Activated naive CD8-positive, alpha-beta T cell treated with anti-CD3 and anti-CD28 coated beads, Interleukin-2, amount 10 ng/mL, durations not matched to agents 7 days and 5 days (primary cell): ENCODE measurements at regions not wholly inside any gene's neighbourhood (a gene's known extent, or its start where the extent isn't known, plus 50 kb on each side); places are given as distances from the start of the nearest gene placed in this dataset.

ENCODE experiments used
- ATAC-seq: fragments of 150-1000 bp; cut with Tn5 transposase; one replicate; pipeline ENCODE4 v1.10.0; 2021; ENCODE audit warnings: low read depth, moderate library complexity
- POLR2A ChIA-PET: fragments of 350-600 bp; sonication (Branson Sonifier 250); formaldehyde crosslinking; loops from one replicate; lab custom pipeline; 2021; ENCODE audit warnings: antibody characterized with exemption; lab: Charles Lee
- DNase-seq: peaks from one replicate; pipeline ENCODE4 v3.0.0; 2021
- H3K27ac Mint-ChIP-seq: one replicate; pipeline ENCODE4 v1.8.0; 2022; ENCODE audit warnings: mild to moderate bottlenecking, mixed read lengths
- H3K27me3 Mint-ChIP-seq: one replicate; pipeline ENCODE4 v1.8.0; 2022; ENCODE audit warnings: mild to moderate bottlenecking, moderate library complexity, mixed read lengths
- H3K36me3 Mint-ChIP-seq: one replicate; pipeline ENCODE4 v1.8.0; 2021; ENCODE audit warnings: mild to moderate bottlenecking, mixed read lengths
- H3K4me1 Mint-ChIP-seq: one replicate; pipeline ENCODE4 v1.8.0; 2021; ENCODE audit warnings: mixed read lengths
- H3K4me3 Mint-ChIP-seq: one replicate; pipeline ENCODE4 v1.8.0; 2022; ENCODE audit warnings: mild to moderate bottlenecking, moderate library complexity, mixed read lengths
- H3K9me3 Mint-ChIP-seq: one replicate; pipeline ENCODE4 v1.8.0; 2021; ENCODE audit warnings: mixed read lengths

DNA sequence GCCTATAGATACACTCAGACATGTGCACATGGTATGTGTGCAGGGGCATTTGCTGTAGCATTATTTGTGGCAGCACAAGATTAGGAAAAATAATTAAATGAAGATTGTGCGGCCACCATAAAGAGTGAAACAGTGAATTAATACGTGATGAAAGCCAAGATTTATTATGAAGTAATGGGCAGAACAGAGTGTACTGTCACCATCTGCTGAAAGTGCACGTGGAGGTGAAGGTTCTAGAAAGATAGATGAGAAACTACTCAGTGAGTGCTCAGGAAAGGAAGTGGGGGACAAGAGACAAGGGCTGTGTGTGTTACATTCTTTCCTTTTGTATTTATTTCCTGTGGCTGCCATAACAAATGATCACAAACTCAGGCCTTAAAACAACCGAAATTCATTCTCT, 246.1 kb upstream of the ATP10A start:
- ATAC-seq (no peak), DNase-seq (no peak)
- H3K36me3 Mint-ChIP-seq, result no peaks in the 10 kb centered on the region
- H3K27me3 Mint-ChIP-seq, result peaks cover 1% of the 10 kb centered on the region
- POLR2A ChIA-PET, result no interaction called here
- no peak overlapping the region for H3K27ac Mint-ChIP-seq
- no peak overlapping the region for H3K4me3 Mint-ChIP-seq
- H3K9me3 Mint-ChIP-seq, result no peaks in the 10 kb centered on the region
- no peaks in the 10 kb centered on the region for H3K4me1 Mint-ChIP-seq

DNA sequence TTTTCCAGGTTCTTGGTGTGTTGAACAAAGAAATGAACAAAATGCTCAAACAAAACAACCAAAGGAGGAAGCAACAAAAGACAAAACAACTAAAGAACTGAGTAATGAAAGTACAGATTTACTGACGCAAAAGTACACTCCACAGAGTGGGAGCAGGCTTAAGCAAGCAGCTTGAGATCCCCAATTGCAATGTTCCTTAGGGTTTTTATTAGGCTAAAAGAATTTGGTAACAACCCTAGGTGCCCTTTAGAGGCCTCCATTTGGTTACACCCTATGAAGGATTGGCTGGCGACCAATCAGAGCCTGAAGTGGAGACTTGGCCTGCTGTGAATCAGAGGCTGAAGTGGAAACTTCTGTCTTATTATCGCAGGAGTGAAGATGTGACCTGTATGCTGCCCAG, 243.4 kb upstream of the ATP10A start:
- no peaks in the 10 kb centered on the region for H3K36me3 Mint-ChIP-seq

DNA sequence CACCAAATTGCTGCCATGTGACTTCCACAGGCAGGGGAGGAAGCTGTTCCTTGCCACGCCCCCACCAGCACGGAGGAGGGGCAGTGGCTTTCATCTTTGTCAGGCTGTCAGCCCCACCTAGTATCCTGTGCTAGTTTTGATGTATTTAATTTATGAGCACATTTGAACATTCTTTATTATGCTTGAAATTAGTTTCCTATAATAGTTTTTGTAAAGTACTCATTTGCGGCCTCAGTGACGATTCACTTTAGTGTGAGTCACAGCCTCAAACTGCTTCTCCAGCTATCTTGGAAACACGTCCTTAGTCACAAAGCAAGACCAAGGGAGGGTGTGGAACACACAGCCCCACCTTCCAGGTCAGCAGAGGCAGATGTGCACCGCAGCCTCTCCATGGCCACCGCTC, 239.9 kb upstream of the ATP10A start:
- Mint-ChIP-seq H3K9me3 (no peaks in the 10 kb centered on the region), H3K27me3 (no peaks in the 10 kb centered on the region), H3K4me3 (no peak overlapping the region), H3K27ac (no peak overlapping the region), H3K36me3 (no peaks in the 10 kb centered on the region), H3K4me1 (no peaks in the 10 kb centered on the region)
- POLR2A ChIA-PET, result no interaction called here
- DNase-seq (no peak), ATAC-seq (no peak)

More for the DNA sequence above, 243.4 kb upstream of the ATP10A start:
- DNase-seq (no peak), ATAC-seq (no peak)
- Mint-ChIP-seq H3K4me1 (no peaks in the 10 kb centered on the region), H3K27me3 (no peaks in the 10 kb centered on the region), H3K9me3 (no peaks in the 10 kb centered on the region), H3K4me3 (no peak overlapping the region), H3K27ac (no peak overlapping the region)
- POLR2A ChIA-PET, result no interaction called here

DNA sequence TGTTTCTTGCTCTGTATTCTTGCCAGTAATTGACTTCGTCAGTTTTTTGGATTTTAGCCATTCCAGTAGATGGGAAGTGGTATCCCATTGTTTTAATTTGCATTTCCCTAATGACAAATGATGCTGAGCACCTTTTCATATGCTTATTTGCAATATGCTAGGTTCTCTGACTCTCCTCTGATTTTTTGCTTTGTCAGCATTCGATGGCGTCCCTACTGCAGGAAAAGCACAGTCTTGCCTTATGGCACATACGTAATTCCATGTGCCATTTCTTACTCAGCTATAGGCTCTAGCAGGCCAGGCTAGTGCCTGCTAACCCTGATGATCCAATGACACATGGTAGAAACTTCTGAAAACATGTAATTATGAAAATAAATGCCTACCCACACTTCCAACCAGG, 239.2 kb upstream of the ATP10A start:
- no peaks in the 10 kb centered on the region for H3K36me3 Mint-ChIP-seq
- DNase-seq (no peak), ATAC-seq (no peak)
- H3K4me3 Mint-ChIP-seq, result no peak overlapping the region
- no peaks in the 10 kb centered on the region for H3K27me3 Mint-ChIP-seq
- H3K9me3 Mint-ChIP-seq, result no peaks in the 10 kb centered on the region
- no peaks in the 10 kb centered on the region for H3K4me1 Mint-ChIP-seq
- POLR2A ChIA-PET, result no interaction called here
- no peak overlapping the region for H3K27ac Mint-ChIP-seq

DNA sequence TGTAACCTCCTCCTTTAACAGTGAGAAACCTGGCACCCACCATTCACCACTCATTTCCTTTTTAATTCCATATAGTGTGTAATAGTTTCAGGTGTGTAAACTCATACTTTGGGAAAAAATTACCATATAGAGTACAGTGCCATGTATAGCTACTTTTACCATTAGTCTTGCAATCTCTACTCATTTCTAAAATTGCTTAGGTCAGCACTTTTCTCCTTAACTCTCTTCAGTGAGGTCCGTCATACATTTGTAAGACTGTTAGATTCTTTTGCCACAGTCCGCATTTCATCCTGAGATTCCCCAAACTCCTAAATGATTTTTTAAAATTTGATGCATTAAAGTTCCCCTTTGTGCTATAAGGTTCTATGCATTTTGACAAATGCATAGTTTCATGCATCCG, 238.3 kb upstream of the ATP10A start:
- POLR2A ChIA-PET, result no interaction called here
- Mint-ChIP-seq H3K27ac (no peak overlapping the region), H3K27me3 (no peaks in the 10 kb centered on the region), H3K36me3 (no peaks in the 10 kb centered on the region), H3K4me3 (no peak overlapping the region), H3K4me1 (no peaks in the 10 kb centered on the region), H3K9me3 (no peaks in the 10 kb centered on the region)
- DNase-seq (no peak), ATAC-seq (no peak)

DNA sequence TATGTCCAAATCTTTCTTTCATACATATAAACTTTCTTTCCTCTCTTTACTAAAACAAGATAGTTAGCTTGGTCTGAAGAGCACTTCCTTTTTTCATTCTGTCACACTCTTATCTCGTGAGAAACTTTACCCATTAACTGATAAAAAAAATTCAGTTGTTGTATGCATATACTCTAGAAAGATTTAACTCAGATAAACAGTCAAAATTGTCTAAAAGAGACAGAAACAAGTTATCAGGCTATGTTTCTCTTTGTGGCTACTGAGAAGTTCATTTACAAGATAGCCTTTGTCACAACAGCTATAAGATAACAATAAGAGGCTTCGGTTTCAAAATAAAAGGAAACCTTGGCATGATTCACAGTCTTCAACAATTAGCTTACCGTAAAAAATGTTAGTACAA, 235.7 kb upstream of the ATP10A start:
- Mint-ChIP-seq H3K27me3 (peaks cover 4% of the 10 kb centered on the region), H3K4me3 (no peak overlapping the region), H3K9me3 (no peaks in the 10 kb centered on the region), H3K4me1 (no peaks in the 10 kb centered on the region), H3K36me3 (no peaks in the 10 kb centered on the region), H3K27ac (no peak overlapping the region)
- POLR2A ChIA-PET, result no interaction called here
- no peak for ATAC-seq
- DNase-seq, result no peak

DNA sequence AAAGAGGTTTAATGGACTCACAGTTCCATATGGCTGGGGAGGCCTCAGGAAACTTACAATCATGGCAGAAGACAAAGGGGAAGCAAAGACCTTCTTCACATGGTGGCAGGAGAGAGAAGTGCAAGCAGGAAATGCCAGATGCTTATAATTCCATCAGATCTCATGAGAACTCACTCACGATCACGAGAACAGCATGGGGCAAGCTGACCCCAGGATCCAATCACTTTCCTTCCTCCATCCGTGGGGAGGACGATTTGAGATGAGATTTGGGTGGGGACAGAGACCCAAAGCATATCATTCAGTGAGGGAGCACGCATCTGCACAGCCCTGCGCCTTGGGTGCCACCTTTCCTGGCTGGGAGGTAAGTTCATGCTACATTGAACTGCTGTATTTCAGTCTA, 234.1 kb upstream of the ATP10A start:
- DNase-seq (no peak), ATAC-seq (no peak)
- Mint-ChIP-seq H3K27me3 (peaks cover 4% of the 10 kb centered on the region), H3K36me3 (no peaks in the 10 kb centered on the region), H3K4me1 (no peaks in the 10 kb centered on the region), H3K9me3 (no peaks in the 10 kb centered on the region), H3K4me3 (no peak overlapping the region), H3K27ac (no peak overlapping the region)
- POLR2A ChIA-PET, result no interaction called here

DNA sequence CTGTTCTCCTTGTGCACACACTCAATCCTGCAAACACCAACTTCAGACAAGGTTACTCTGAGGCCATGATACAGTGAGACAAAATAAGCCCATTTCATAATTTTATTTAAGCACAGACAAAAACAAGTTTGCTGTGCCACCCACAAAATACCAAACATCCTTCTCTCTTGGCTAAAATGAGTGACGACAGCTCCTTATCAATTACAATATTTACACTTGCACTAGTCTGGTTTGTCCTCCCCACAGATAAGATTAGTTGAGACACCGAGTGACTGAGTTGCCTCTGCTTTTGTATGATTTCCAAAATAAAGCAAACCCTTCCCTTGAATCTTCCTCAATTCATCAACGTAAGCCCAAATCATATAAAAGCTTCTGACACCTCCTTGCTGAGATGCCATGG, 233.5 kb upstream of the ATP10A start:
- no peaks in the 10 kb centered on the region for H3K4me1 Mint-ChIP-seq
- H3K27ac Mint-ChIP-seq, result no peak overlapping the region
- H3K9me3 Mint-ChIP-seq, result no peaks in the 10 kb centered on the region
- no peak overlapping the region for H3K4me3 Mint-ChIP-seq
- POLR2A ChIA-PET, result no interaction called here
- DNase-seq, result no peak
- peaks cover 4% of the 10 kb centered on the region for H3K27me3 Mint-ChIP-seq
- no peak for ATAC-seq
- no peaks in the 10 kb centered on the region for H3K36me3 Mint-ChIP-seq

DNA sequence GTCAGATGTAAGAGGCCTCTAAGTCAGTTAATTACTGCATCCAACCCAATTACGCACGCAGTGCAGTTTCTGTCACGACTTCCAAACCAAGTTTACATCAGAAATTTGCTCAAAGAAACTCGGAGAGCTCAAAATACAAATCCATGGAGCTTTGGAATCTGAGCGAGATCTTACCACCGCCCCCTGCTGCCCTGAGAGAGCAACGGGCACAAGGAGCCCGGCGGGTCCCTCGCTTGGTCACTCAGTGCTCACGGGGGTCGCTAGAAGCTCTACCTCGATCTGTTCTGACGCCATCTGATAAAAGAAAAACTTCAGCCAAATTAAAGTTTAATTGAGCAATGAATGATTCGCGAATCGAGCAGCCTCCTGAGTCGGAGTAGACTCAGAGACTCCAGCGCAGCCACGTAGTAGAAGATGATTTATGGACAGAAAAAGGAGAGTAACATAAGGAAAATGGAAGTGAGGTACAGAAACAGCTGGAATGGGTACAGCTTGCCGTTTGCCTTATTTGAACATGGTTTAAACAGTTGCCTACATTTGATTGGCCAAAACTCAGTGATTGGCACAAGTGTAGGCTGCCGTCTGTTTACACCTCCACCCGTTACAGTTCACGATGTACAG, 232.7 kb upstream of the ATP10A start:
- Mint-ChIP-seq H3K9me3 (no peaks in the 10 kb centered on the region), H3K4me1 (no peaks in the 10 kb centered on the region), H3K36me3 (no peaks in the 10 kb centered on the region), H3K27ac (no peak overlapping the region), H3K4me3 (no peak overlapping the region), H3K27me3 (peaks cover 7% of the 10 kb centered on the region)
- ATAC-seq (no peak), DNase-seq (no peak)
- POLR2A ChIA-PET, result interaction anchor here (0.7 kb wide), 1 partner anchor 99 kb away, joined by 3 read pairs; no protein-coding TSS in a partner anchor

DNA sequence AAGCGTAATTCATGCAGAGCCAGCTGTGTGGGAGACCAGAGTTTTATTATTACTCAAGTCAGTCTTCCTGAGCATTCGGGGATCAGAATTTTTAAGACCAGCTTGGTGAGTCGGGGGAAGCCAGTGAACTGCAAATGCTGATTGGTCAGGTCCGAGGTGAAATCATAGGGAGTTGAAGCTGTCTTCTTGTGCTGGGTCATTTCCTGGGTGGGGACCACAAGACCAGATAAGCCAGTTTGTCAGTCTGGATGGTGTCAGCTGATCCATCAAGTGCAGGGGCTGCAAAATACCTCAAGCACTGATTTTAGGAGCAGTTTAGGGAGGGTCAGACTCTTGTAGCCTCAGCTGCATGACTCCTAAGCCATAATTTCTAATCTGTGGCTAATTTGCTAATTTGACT, 228.1 kb upstream of the ATP10A start:
- POLR2A ChIA-PET, result no interaction called here
- DNase-seq (no peak), ATAC-seq (no peak)
- no peaks in the 10 kb centered on the region for H3K4me1 Mint-ChIP-seq
- H3K4me3 Mint-ChIP-seq, result no peak overlapping the region
- no peaks in the 10 kb centered on the region for H3K36me3 Mint-ChIP-seq
- no peak overlapping the region for H3K27ac Mint-ChIP-seq
- peaks cover 7% of the 10 kb centered on the region for H3K27me3 Mint-ChIP-seq
- H3K9me3 Mint-ChIP-seq, result no peaks in the 10 kb centered on the region

DNA sequence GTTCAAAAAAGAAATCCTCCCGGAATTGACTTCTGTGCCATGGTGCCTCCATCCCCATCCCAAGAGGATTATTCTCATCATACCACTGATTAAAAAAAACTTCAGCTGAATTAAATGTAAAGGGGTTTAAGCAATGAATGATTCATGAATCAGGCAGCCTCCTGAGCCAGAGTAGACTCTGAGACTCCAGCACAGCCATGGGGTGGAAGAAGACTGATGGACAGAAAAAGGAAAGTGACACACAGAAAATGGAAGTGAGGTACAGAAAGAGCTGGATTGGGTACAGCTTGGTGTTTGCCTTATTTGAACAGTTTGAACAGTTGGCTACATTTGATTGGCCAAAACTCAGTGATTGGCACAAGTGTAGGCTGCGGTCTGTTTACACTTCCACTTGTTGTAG, 224.8 kb upstream of the ATP10A start:
- peaks cover 3% of the 10 kb centered on the region for H3K27me3 Mint-ChIP-seq
- no peak for ATAC-seq
- no peak overlapping the region for H3K27ac Mint-ChIP-seq
- no peaks in the 10 kb centered on the region for H3K36me3 Mint-ChIP-seq
- no peaks in the 10 kb centered on the region for H3K9me3 Mint-ChIP-seq
- POLR2A ChIA-PET, result no interaction called here
- DNase-seq, result no peak
- no peak overlapping the region for H3K4me3 Mint-ChIP-seq
- H3K4me1 Mint-ChIP-seq, result peaks cover 6% of the 10 kb centered on the region

DNA sequence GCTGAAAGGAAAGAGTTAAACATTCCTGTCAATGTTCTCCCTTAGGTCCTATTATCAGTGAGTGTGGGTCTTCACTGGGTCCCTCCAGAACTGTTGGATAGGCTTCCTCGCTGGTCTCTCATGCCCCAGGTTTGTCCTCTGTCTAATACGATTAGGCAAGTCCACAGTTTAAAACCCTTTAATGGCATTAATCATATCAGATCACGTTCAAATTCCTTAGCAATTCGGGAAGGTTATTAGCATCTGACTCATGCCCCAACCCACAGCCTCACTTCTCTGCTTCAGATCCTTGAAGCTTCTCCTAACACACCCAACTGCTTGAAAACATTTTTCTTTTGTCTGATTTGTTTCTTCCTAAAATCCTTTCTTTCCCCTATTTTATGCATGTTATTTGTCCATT, 224.3 kb upstream of the ATP10A start:
- Mint-ChIP-seq H3K27me3 (peaks cover 3% of the 10 kb centered on the region), H3K4me3 (no peak overlapping the region), H3K9me3 (no peaks in the 10 kb centered on the region), H3K27ac (no peak overlapping the region), H3K36me3 (no peaks in the 10 kb centered on the region), H3K4me1 (peaks cover 9% of the 10 kb centered on the region)
- POLR2A ChIA-PET, result no interaction called here
- no peak for DNase-seq
- ATAC-seq, result no peak

DNA sequence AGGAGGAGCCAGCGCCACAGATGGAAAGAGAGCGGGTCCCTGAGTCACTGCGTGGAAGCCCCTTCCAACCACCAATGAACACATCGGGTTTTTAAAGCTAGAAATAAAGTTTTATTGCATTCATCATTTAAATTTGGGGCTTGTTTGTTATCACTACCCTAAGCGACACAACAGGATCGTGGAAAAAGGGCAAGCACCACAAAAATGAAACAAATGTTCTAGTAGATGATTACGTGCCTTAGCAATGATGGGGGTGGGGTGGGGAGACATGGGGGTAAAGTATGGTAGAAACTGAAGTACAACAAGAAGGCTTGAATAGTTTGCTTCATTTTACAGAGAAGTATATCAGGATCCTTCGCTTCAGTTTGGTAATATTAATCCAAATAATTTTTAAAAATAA, 221.6 kb upstream of the ATP10A start:
- DNase-seq (no peak), ATAC-seq (no peak)
- Mint-ChIP-seq H3K4me1 (peaks cover 18% of the 10 kb centered on the region), H3K27ac (no peak overlapping the region), H3K27me3 (peaks cover 3% of the 10 kb centered on the region), H3K36me3 (no peaks in the 10 kb centered on the region), H3K9me3 (no peaks in the 10 kb centered on the region), H3K4me3 (no peak overlapping the region)
- POLR2A ChIA-PET, result no interaction called here

DNA sequence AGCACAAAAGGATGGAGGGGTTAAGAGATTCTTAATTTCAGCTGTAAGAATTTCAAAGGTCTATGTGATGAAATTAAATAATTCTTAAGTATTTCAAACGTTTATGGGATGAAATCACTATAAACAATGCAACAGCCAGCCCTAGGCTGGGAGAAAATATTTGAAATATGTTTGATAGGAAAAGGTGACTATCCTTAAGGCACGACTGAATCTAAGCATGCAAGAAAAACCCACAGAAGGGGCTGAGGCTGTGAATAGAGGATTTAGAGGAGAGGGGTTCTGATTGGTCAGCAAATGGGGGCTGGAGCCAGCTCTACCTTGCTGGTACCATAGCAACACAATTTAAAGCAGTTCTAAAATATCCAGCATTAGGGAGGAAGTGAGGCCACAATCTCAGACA, 220.8 kb upstream of the ATP10A start:
- POLR2A ChIA-PET, result no interaction called here

DNA sequence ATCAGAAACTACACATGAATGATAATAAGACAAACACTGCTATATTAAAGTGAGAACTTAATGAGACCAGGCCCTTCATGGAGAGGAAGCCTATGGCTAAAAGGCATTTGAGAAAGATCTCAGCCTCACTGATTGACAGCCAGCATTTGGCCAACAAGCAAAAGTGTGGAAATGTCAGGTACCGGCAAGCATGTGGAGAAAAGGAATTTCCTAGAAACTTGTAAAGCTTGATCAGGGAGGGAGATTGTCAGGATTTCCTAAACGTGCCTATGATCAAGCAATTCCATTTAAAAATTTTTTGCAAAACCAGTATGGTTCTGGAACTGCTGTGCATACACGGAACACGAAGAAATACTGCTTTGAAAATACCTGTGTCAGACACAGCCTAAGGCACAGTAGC, 220.3 kb upstream of the ATP10A start:
- POLR2A ChIA-PET, result no interaction called here
- peaks cover 18% of the 10 kb centered on the region for H3K4me1 Mint-ChIP-seq
- DNase-seq, result no peak
- H3K9me3 Mint-ChIP-seq, result no peaks in the 10 kb centered on the region
- peak overlapping the region; percentile 92 for H3K4me3 Mint-ChIP-seq
- H3K36me3 Mint-ChIP-seq, result no peaks in the 10 kb centered on the region
- peak overlapping the region; percentile 92 for H3K27ac Mint-ChIP-seq
- peaks cover 3% of the 10 kb centered on the region for H3K27me3 Mint-ChIP-seq
- no peak for ATAC-seq

More for the DNA sequence above, 220.8 kb upstream of the ATP10A start:
- H3K4me1 Mint-ChIP-seq, result peaks cover 18% of the 10 kb centered on the region
- ATAC-seq, result no peak
- H3K36me3 Mint-ChIP-seq, result no peaks in the 10 kb centered on the region
- H3K4me3 Mint-ChIP-seq, result no peak overlapping the region
- H3K27ac Mint-ChIP-seq, result no peak overlapping the region
- no peaks in the 10 kb centered on the region for H3K9me3 Mint-ChIP-seq
- peaks cover 3% of the 10 kb centered on the region for H3K27me3 Mint-ChIP-seq
- no peak for DNase-seq
